ENCODE measurements at regions not wholly inside any gene's neighbourhood (a gene's known extent, or its start where the extent isn't known, plus 50 kb on each side); places are given as distances from the start of the nearest gene placed in this dataset.

DNA sequence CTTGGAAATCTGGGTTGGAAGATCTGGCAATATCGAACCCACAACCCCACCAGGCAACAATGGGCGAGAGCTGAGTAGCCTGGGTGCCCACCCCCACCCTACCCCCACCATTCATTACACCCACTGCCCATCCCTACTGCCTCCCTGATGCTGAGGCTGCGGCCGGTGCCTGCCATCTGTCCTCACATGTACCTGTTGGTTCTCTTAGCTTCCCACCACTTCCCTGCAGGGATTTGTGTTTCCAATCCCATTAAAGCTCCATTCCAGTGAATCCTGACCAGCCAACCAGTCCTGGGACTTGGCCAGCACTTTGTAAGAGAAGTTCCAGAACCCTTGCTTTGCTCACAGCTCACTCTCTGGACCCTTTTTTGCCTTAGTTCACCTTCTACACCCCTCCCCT is 163.0 kb upstream of the SH3BP4 start:
- Histone ChIP-seq H3K9me3 (ENCODE audit: insufficient read depth in 2 of 2, low read depth in 1 of 2, low read length in 1 of 2) (no peaks in the 10 kb centered on the region), H2BK20ac (ENCODE audit: low read length) (no peak overlapping the region), H2BK5ac (ENCODE audit: low read depth, low read length) (no peak overlapping the region), H3K4me3 (ENCODE audit: extremely low read depth in 1 of 4, insufficient read depth in 2 of 4, low read depth in 3 of 4, low read length in 4 of 4) (no peak overlapping the region), H3K18ac (ENCODE audit: extremely low read depth, low read length) (no peak overlapping the region), H3K4ac (replicated peaks; ENCODE audit: insufficient read length, low read depth, low read length) (no peak overlapping the region), H2AK5ac (ENCODE audit: low read depth, low read length) (no peak overlapping the region), H2BK15ac (ENCODE audit: low read length) (no peak overlapping the region), H2BK120ac (replicated peaks; ENCODE audit: low read depth, low read length) (no peak overlapping the region), H3K9ac (replicated peaks in 1 of 4; ENCODE audit: extremely low read depth in 1 of 4, low read depth in 3 of 4, low read length in 3 of 4) (no peak overlapping the region), H3K36me3 (ENCODE audit: control insufficient read depth in 2 of 4, insufficient read depth in 4 of 4, low read length in 3 of 4) (no peaks in the 10 kb centered on the region), H3K4me2 (ENCODE audit: insufficient read depth in 1 of 2, low read depth in 2 of 2, low read length in 2 of 2) (no peak overlapping the region), H3K14ac (ENCODE audit: insufficient read length) (no peak overlapping the region), H2BK12ac (ENCODE audit: low read depth, low read length) (no peak overlapping the region), H3K56ac (replicated peaks; ENCODE audit: insufficient read length, low read depth, low read length) (no peak overlapping the region), H3K79me2 (ENCODE audit: control insufficient read depth in 1 of 2, insufficient read depth in 2 of 2, low read length in 2 of 2) (no peaks in the 10 kb centered on the region), H3K27me3 (replicated peaks in 1 of 4; ENCODE audit: control insufficient read depth in 3 of 4, extremely low read depth in 1 of 4, insufficient read depth in 3 of 4, low read length in 3 of 4) (peaks cover 0 to 4% (median 2%) of the 10 kb centered on the region in 4 experiments; a peak in 2 of 7 replicates), H3K79me1 (ENCODE audit: low read depth, low read length) (no peaks in the 10 kb centered on the region), H2AFZ (ENCODE audit: low read length) (no peak overlapping the region), H3K23ac (ENCODE audit: insufficient read length) (no peak overlapping the region), H4K20me1 (replicated peaks in 1 of 2; ENCODE audit: control insufficient read depth in 1 of 2, insufficient read depth in 2 of 2, low read length in 2 of 2) (no peaks in the 10 kb centered on the region), H4K5ac (ENCODE audit: insufficient read length, low read depth, low read length) (no peak overlapping the region), H3K4me1 (replicated peaks in 1 of 4; ENCODE audit: control insufficient read depth in 3 of 4, insufficient read depth in 4 of 4, low read length in 3 of 4) (peaks cover 0 to 9% (median 2%) of the 10 kb centered on the region in 4 experiments; a peak in 5 of 7 replicates), H3K23me2 (ENCODE audit: low read depth, low read length) (no peaks in the 10 kb centered on the region), H3K27ac (ENCODE audit: low read depth, low read length) (no peak overlapping the region), H4K8ac (ENCODE audit: extremely low read depth, insufficient read depth, low read length) (no peak overlapping the region), H4K91ac (replicated peaks; ENCODE audit: insufficient read length, low read length) (no peak overlapping the region)
- WGBS, 2 experiments (ENCODE audit: extremely low coverage in 1 of 2, insufficient coverage in 1 of 2, insufficient read length in 1 of 2, insufficient replicate concordance in 2 of 2, low coverage in 1 of 2, low lambda C conversion rate in 2 of 2, missing lambda C conversion rate in 1 of 2): 92% methylated on average over 3 of the region's 4 CpGs; no CpG with 5 or more reads in 1 of the 2 experiments
- FAIRE-seq (no peak), DNase-seq (ENCODE audit: low read depth in 1 of 2, low spot score in 2 of 2) (no peak)
- ChIA-PET CTCF (ENCODE audit: partially characterized antibody) (interaction anchor here (0.6 to 1.7 kb wide), 6 partner anchors 31 to 1310 kb away, joined by 3 to 6 read pairs (median 4); no protein-coding TSS in a partner anchor), POLR2A (ENCODE audit: partially characterized antibody) (interaction anchor here (0.8 kb wide), 1 partner anchor 233 kb away, joined by 3 read pairs; no protein-coding TSS in a partner anchor)
- TF ChIP-seq HDAC6 (IDR thresholded peaks at IDR 0.05; ENCODE audit: low read depth, low read length) (no peak), TCF12 (IDR thresholded peaks at IDR 0.05; ENCODE audit: low read depth, low read length) (no peak), GTF2F1 (IDR thresholded peaks at IDR 0.05; ENCODE audit: borderline replicate concordance, low read depth, low read length) (no peak), GABPA (IDR thresholded peaks at IDR 0.05; ENCODE audit: borderline replicate concordance, insufficient read depth, low read length) (no peak)
- TF ChIP-seq, protein P1, sequence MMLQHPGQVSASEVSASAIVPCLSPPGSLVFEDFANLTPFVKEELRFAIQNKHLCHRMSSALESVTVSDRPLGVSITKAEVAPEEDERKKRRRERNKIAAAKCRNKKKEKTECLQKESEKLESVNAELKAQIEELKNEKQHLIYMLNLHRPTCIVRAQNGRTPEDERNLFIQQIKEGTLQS (IDR thresholded peaks at IDR 0.05; ENCODE audit: insufficient read depth, low read depth, low read length): no peak
